HepG2 (cell line): ENCODE measurements at regions not wholly inside any gene's neighbourhood (a gene's known extent, or its start where the extent isn't known, plus 50 kb on each side); places are given as distances from the start of the nearest gene placed in this dataset.

Experiments
- ATAC-seq: fragments of 200-7000 bp; cut with Tn5 transposase; 3 replicates; pipeline ENCODE4 v1.9.1; 2020; ENCODE audit warnings: mild to moderate bottlenecking, moderate library complexity
- BruUV-seq: library from RNA; stranded (reverse); fragments of 400-500 nt; replicated peaks from 2 replicates; lab custom pipeline; 2021; lab: Mats Ljungman, UMichigan
- CTCF ChIA-PET: fragments of 300-600 bp; formaldehyde crosslinking; extraction: SDS; loops from one replicate; lab custom pipeline; 2021; ENCODE audit warnings: low total read pairs, inconsistent platforms, low intra/inter-chr PET ratio; lab: Yijun Ruan, JAX
- POLR2A ChIA-PET: fragments of 350-600 bp; sonication (Branson Sonifier 250); formaldehyde crosslinking; loops from one replicate; lab custom pipeline; 2020; ENCODE audit warnings: antibody characterized with exemption, inconsistent platforms; lab: Yijun Ruan, JAX
- DNase-seq: peaks from one replicate; pipeline ENCODE4 v3.0.0-alpha.2; 2015; ENCODE audit warnings: low spot score
- FAIRE-seq: peaks from 3 replicates; lab custom pipeline; 2011; peaks lifted over from hg19 to GRCh38; lab: Jason Lieb, UNC
- H2AFZ ChIP-seq: one replicate; pipeline ENCODE4 v1.6.1; 2011; ENCODE audit warnings: low read length, inconsistent platforms
- H3K27ac ChIP-seq: fragments of 300-600 bp; 3 replicates; pipeline ENCODE4 v1.8.0; 2011; ENCODE audit warnings: mixed run types, mild to moderate bottlenecking, mixed read lengths, low read length, inconsistent platforms; ENCODE audit not compliant: insufficient read depth; ENCODE audit errors: extremely low read length
- H3K27me3 ChIP-seq, 2 experiments: fragments of 200-600 bp in 1 of 2; 2 replicates in 1 of 2; 3 replicates in 1 of 2; pipeline versions ENCODE4 v1.6.0 to v1.8.0; 2011; ENCODE audit warnings: low read length in 2 of 2, mild to moderate bottlenecking in 2 of 2, moderate library complexity in 2 of 2, inconsistent platforms in 1 of 2; ENCODE audit not compliant: insufficient read depth in 2 of 2, control insufficient read depth in 1 of 2
- H3K36me3 ChIP-seq, 2 experiments: fragments of 200-600 bp in 1 of 2; replicated peaks in 1 of 2; 2 replicates in 1 of 2; 3 replicates in 1 of 2; pipeline versions ENCODE4 v1.5.1 to v1.8.0; 2011; ENCODE audit warnings: low read length in 2 of 2, inconsistent platforms in 1 of 2; ENCODE audit not compliant: insufficient read depth in 2 of 2, control insufficient read depth in 1 of 2
- H3K4me1 ChIP-seq: 2 replicates; pipeline ENCODE4 v1.5.1; 2012; ENCODE audit warnings: low read length, inconsistent platforms; ENCODE audit not compliant: insufficient read depth
- H3K4me2 ChIP-seq: 2 replicates; pipeline ENCODE4 v1.6.0; 2011; ENCODE audit warnings: low read depth, low read length, inconsistent platforms
- H3K4me3 ChIP-seq, 3 experiments: fragments of 200-600 bp in 1 of 3; sonication (generic), shearing (Covaris generic) in 1 of 3; replicated peaks in 1 of 3; 2 replicates each; pipeline ENCODE4 v1.5.1; 2011 to 2016; ENCODE audit warnings: low read length in 3 of 3, inconsistent platforms in 2 of 3, low read depth in 2 of 3, mild to moderate bottlenecking in 2 of 3, control low read depth in 1 of 3, mixed read lengths in 1 of 3; ENCODE audit not compliant: insufficient read depth in 1 of 3
- H3K79me2 ChIP-seq: one replicate; pipeline ENCODE4 v1.6.1; 2011; ENCODE audit warnings: low read length, inconsistent platforms; ENCODE audit not compliant: insufficient read depth
- H3K9ac ChIP-seq: 2 replicates; pipeline ENCODE4 v1.6.0; 2011; ENCODE audit warnings: mild to moderate bottlenecking, low read depth, low read length, inconsistent platforms; ENCODE audit not compliant: insufficient read depth
- H3K9me3 ChIP-seq: 2 replicates; pipeline ENCODE4 v1.5.1; 2012; ENCODE audit warnings: mild to moderate bottlenecking, low read length
- H4K20me1 ChIP-seq: 2 replicates; pipeline ENCODE4 v1.6.0; 2011; ENCODE audit warnings: inconsistent platforms, mild to moderate bottlenecking, low read length, moderate library complexity; ENCODE audit not compliant: insufficient read depth
- EHMT2 ChIP-seq: fragments of 200-600 bp; sonication (generic); IDR thresholded peaks from 2 replicates; pipeline ENCODE4 v1.7.0; 2017; ENCODE audit warnings: antibody characterized with exemption, low read depth, low read length, borderline replicate concordance
- NR2F6 ChIP-seq, 2 experiments: IDR thresholded peaks; 2 replicates each; pipeline ENCODE4 v1.6.1; 2016; ENCODE audit warnings: antibody characterized with exemption in 1 of 2, mild to moderate bottlenecking in 1 of 2
- RAD21 ChIP-seq: fragments of 450-650 bp; formaldehyde crosslinking; IDR thresholded peaks from 2 replicates; pipeline ENCODE4 v1.5.0; 2020; ENCODE audit warnings: mild to moderate bottlenecking
- RFXAP ChIP-seq: sonication (generic); formaldehyde crosslinking; IDR thresholded peaks from 2 replicates; pipeline ENCODE4 v1.4.0; 2020; ENCODE audit warnings: missing genetic modification reagents, borderline replicate concordance
- TOPORS ChIP-seq: sonication (generic); formaldehyde crosslinking; IDR thresholded peaks from 2 replicates; pipeline ENCODE4 v1.8.0; 2023; ENCODE audit warnings: mild to moderate bottlenecking, missing genetic modification reagents
- ZNF17 ChIP-seq: sonication (generic); formaldehyde crosslinking; IDR thresholded peaks from 2 replicates; pipeline ENCODE4 v1.5.0; 2020; ENCODE audit warnings: mild to moderate bottlenecking, missing genetic modification reagents
- ZNF292 ChIP-seq: sonication (generic); formaldehyde crosslinking; IDR thresholded peaks from 2 replicates; pipeline ENCODE4 v1.8.1; 2022; ENCODE audit warnings: mild to moderate bottlenecking, low read depth, missing genetic modification reagents, borderline replicate concordance
- ZNF782 ChIP-seq: sonication (generic); formaldehyde crosslinking; IDR thresholded peaks from 2 replicates; pipeline ENCODE4 v1.4.0; 2020; ENCODE audit warnings: missing genetic modification reagents, mild to moderate bottlenecking, borderline replicate concordance
- WGBS: methylation state at CpG from one replicate; pipeline ENCODE4 v1.1.6; 2017; ENCODE audit warnings: low lambda C conversion rate; 5-methylcytosine and 5-hydroxymethylcytosine counted together
- in situ Hi-C: cut with HindIII; loops from 2 replicates; pipeline ENCODE4 v1.10.0; 2017; ENCODE audit warnings: low pct_unique_long_range_greater_than_20kb; ENCODE audit not compliant: extremely low pct_ligation_motif_present
- intact Hi-C: fragments of 100-400 bp; cut with micrococcal nuclease; formaldehyde crosslinking; loops from one replicate; pipeline ENCODE4 v1.10.0; 2022; ENCODE audit not compliant: unreplicated experiment
- TF ChIP-seq, protein P1 (sequence below): IDR thresholded peaks from 2 replicates; pipeline ENCODE4 v1.6.1; 2016; ENCODE audit warnings: missing compliant biosample characterization, missing genetic modification reagents, borderline replicate concordance
- TF ChIP-seq, protein P2 (sequence below): IDR thresholded peaks from 2 replicates; pipeline ENCODE4 v1.6.1; 2016; ENCODE audit warnings: mild to moderate bottlenecking
- TF ChIP-seq, protein P3 (sequence below): sonication (generic); formaldehyde crosslinking; IDR thresholded peaks from 2 replicates; pipeline ENCODE4 v1.5.0; 2020; ENCODE audit warnings: mild to moderate bottlenecking, missing genetic modification reagents, moderate library complexity

DNA sequence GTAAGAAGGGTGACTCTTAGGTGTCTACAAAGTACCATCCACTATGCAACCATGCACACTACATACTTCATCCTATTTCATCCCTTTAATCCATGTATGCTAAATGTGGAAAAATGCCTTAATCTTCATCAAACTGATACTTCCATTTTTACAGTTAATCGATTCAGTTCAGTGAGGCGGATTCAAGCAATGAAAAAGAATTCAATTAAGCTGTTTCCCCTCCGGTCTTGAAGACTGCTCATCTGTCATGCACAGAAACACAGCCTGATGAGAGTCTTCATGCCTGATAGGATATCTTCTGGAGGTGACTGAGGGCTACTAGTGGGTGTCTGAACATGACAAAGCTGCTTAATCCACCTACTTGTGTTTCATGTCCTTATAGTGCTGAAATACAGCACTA lies 270.6 kb upstream of the ALCAM start (continued):
- no peak for TF ChIP-seq RAD21 (CRISPR knock-in tag)

DNA sequence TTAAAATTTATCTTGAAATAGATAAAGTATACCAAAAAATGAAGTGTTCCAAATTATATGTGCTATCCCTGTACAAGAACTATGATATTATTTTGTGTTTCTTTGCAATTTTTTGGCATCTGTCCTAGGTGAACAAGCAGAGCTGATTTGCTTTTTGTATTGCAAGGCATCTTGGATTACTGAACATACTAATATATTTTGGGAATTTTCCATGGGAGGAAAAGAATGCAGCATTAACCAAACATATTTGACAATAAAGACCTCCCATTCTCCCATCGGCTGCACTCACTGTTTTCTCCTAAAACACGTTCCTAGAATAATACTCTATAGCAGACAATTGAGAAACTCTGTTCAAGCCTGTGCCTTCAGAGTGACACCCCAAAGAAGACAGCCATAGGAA lies 265.1 kb upstream of the ALCAM start:
- no peak overlapping the region for H3K9ac ChIP-seq
- H3K27ac ChIP-seq, result no peak overlapping the region
- POLR2A ChIA-PET, result no interaction called here
- no peaks in the 10 kb centered on the region for H4K20me1 ChIP-seq
- intact Hi-C loops, result loop anchor here (10.0 kb wide), 1 partner anchor 263 kb away; the partner anchor contains the start of gene ALCAM
- H3K36me3 ChIP-seq, result no peaks in the 10 kb centered on the region
- H2AFZ ChIP-seq, result no peak overlapping the region
- no peaks in the 10 kb centered on the region for H3K79me2 ChIP-seq
- ATAC-seq (no peak), DNase-seq (no peak), FAIRE-seq (no peak)
- 0% methylated on average over 2 of the region's 2 CpGs for WGBS
- no peaks in the 10 kb centered on the region for H3K27me3 ChIP-seq
- H3K4me3 ChIP-seq, result no peak overlapping the region
- no peak overlapping the region for H3K4me2 ChIP-seq
- no TSS peak for BruUV-seq
- H3K9me3 ChIP-seq, result no peaks in the 10 kb centered on the region
- CTCF ChIA-PET, result no interaction called here
- in situ Hi-C loops, result no loop called here
- no peaks in the 10 kb centered on the region for H3K4me1 ChIP-seq
- no peak for TF ChIP-seq ZNF17
- no peak for TF ChIP-seq RFXAP
- TF ChIP-seq, protein P1, sequence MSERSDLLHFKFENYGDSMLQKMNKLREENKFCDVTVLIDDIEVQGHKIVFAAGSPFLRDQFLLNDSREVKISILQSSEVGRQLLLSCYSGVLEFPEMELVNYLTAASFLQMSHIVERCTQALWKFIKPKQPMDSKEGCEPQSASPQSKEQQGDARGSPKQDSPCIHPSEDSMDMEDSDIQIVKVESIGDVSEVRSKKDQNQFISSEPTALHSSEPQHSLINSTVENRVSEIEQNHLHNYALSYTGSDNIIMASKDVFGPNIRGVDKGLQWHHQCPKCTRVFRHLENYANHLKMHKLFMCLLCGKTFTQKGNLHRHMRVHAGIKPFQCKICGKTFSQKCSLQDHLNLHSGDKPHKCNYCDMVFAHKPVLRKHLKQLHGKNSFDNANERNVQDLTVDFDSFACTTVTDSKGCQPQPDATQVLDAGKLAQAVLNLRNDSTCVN (CRISPR knock-in tag), result no peak
- TF ChIP-seq ZNF782 (CRISPR knock-in tag), result no peak
- TF ChIP-seq, protein P2, sequence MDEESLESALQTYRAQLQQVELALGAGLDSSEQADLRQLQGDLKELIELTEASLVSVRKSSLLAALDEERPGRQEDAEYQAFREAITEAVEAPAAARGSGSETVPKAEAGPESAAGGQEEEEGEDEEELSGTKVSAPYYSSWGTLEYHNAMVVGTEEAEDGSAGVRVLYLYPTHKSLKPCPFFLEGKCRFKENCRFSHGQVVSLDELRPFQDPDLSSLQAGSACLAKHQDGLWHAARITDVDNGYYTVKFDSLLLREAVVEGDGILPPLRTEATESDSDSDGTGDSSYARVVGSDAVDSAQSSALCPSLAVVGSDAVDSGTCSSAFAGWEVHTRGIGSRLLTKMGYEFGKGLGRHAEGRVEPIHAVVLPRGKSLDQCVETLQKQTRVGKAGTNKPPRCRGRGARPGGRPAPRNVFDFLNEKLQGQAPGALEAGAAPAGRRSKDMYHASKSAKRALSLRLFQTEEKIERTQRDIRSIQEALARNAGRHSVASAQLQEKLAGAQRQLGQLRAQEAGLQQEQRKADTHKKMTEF, result no peak
- TF ChIP-seq, protein P3, sequence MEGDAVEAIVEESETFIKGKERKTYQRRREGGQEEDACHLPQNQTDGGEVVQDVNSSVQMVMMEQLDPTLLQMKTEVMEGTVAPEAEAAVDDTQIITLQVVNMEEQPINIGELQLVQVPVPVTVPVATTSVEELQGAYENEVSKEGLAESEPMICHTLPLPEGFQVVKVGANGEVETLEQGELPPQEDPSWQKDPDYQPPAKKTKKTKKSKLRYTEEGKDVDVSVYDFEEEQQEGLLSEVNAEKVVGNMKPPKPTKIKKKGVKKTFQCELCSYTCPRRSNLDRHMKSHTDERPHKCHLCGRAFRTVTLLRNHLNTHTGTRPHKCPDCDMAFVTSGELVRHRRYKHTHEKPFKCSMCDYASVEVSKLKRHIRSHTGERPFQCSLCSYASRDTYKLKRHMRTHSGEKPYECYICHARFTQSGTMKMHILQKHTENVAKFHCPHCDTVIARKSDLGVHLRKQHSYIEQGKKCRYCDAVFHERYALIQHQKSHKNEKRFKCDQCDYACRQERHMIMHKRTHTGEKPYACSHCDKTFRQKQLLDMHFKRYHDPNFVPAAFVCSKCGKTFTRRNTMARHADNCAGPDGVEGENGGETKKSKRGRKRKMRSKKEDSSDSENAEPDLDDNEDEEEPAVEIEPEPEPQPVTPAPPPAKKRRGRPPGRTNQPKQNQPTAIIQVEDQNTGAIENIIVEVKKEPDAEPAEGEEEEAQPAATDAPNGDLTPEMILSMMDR (CRISPR knock-in tag), result no peak
- no peak for TF ChIP-seq NR2F6 (IDR thresholded peaks at IDR 0.05)
- TF ChIP-seq NR2F6 (CRISPR knock-in tag; IDR thresholded peaks at IDR 0.05), result no peak
- TF ChIP-seq TOPORS (CRISPR knock-in tag), result no peak
- TF ChIP-seq ZNF292 (CRISPR knock-in tag), result no peak
- no peak for TF ChIP-seq EHMT2
